ENCODE measurements at regions not wholly inside any gene's neighbourhood (a gene's known extent, or its start where the extent isn't known, plus 50 kb on each side); places are given as distances from the start of the nearest gene placed in this dataset.

GRCh38 chr12:126389961-126390360 lies 1324.7 kb downstream of the AACS start (continued):
- no peak for TF ChIP-seq BCL3 (IDR thresholded peaks at IDR 0.05; ENCODE audit: borderline replicate concordance, insufficient read depth, low read depth, low read length, poor library complexity, severe bottlenecking)

GRCh38 chr12:126390969-126391566 lies 1325.8 kb downstream of the AACS start:
- in situ Hi-C loops (cut with MboI), result no loop called here
- Histone ChIP-seq H3K27ac (ENCODE audit: control insufficient read depth, insufficient read depth) (no peak overlapping the region), H3K36me3 (ENCODE audit: control insufficient read depth in 2 of 2, insufficient read depth in 2 of 2, low read length in 1 of 2) (no peaks in the 10 kb centered on the region), H3K9ac (ENCODE audit: control insufficient read depth, insufficient read depth, low read length) (no peak overlapping the region), H3K9me3 (replicated peaks; ENCODE audit: control insufficient read depth, insufficient read depth, low read length) (no peaks in the 10 kb centered on the region; the same call in 2 of the 3 replicates), H2AFZ (ENCODE audit: control insufficient read depth, low read depth, low read length) (no peak overlapping the region), H3K4me1 (ENCODE audit: control insufficient read depth, insufficient read depth, low read length) (no peaks in the 10 kb centered on the region), H3K4me3 (no peak overlapping the region), H3K79me2 (ENCODE audit: control insufficient read depth, insufficient read depth, low read length) (no peaks in the 10 kb centered on the region), H3K27me3 (replicated peaks in 1 of 2; ENCODE audit: control insufficient read depth in 2 of 2, insufficient read depth in 2 of 2, low read length in 1 of 2) (no peaks in the 10 kb centered on the region), H4K20me1 (ENCODE audit: control insufficient read depth, insufficient read depth) (no peaks in the 10 kb centered on the region), H3K4me2 (ENCODE audit: control insufficient read depth, insufficient read depth) (no peak overlapping the region)
- DNase-seq (ENCODE audit: low read depth, low spot score), result no peak
- no peak for FAIRE-seq
- TF ChIP-seq BCLAF1 (IDR thresholded peaks at IDR 0.05), result no peak
- TF ChIP-seq TAF1 (IDR thresholded peaks at IDR 0.05; ENCODE audit: borderline replicate concordance, low read depth, low read length), result no peak
- TF ChIP-seq CHD1 (IDR thresholded peaks at IDR 0.05; ENCODE audit: low read depth, low read length), result no peak
- no peak for TF ChIP-seq BMI1 (IDR thresholded peaks at IDR 0.05; ENCODE audit: borderline replicate concordance)
- no peak for TF ChIP-seq EED (IDR thresholded peaks at IDR 0.05; ENCODE audit: low read depth)
- TF ChIP-seq MAX (IDR thresholded peaks at IDR 0.05; ENCODE audit: low read depth, low read length), result no peak
- no peak for TF ChIP-seq STAT1 (conservative IDR thresholded peaks at IDR 0.05)
- no peak for TF ChIP-seq CUX1 (IDR thresholded peaks at IDR 0.05; ENCODE audit: insufficient replicate concordance, low read depth, low read length)
- TF ChIP-seq HDAC6 (IDR thresholded peaks at IDR 0.05; ENCODE audit: unreplicated experiment), result no peak
- WGBS (ENCODE audit: insufficient coverage, insufficient replicate concordance, low lambda C conversion rate, missing lambda C conversion rate), result 7% methylated on average over 6 of the region's 6 CpGs
- POLR2A ChIA-PET, result no interaction called here
- BruUV-seq (replicated peaks), result no TSS peak
- SMC1A ChIA-PET (ENCODE audit: uncharacterized antibody, unreplicated experiment), result no interaction called here
- CTCF ChIA-PET, result no interaction called here
- ATAC-seq, result no peak
- RAD21 ChIA-PET (ENCODE audit: unreplicated experiment), result no interaction called here
- intact Hi-C loops (cut with micrococcal nuclease; ENCODE audit: unreplicated experiment), result no loop called here
